PC-9 (cell line): ENCODE measurements at regions not wholly inside any gene's neighbourhood (a gene's known extent, or its start where the extent isn't known, plus 50 kb on each side); places are given as distances from the start of the nearest gene placed in this dataset.

ENCODE experiments used
- BruUV-seq: library from RNA; stranded (reverse); fragments of 400-500 nt; replicated peaks from 2 replicates; lab custom pipeline; 2021; lab: Mats Ljungman, UMichigan
- CTCF ChIA-PET: fragments of 300-600 bp; sonication (Branson Sonifier 250); formaldehyde crosslinking; loops from one replicate; lab custom pipeline; 2022; ENCODE audit warnings: antibody characterized with exemption; lab: Charles Lee
- POLR2A ChIA-PET: fragments of 300-600 bp; sonication (Branson Sonifier 250); formaldehyde crosslinking; loops from one replicate; lab custom pipeline; 2022; ENCODE audit warnings: antibody characterized with exemption; ENCODE audit not compliant: unreplicated experiment; lab: Charles Lee
- DNase-seq, 2 experiments: peaks; one replicate each; pipeline versions ENCODE4 v3.0.0 to v3.0.0-alpha.2; 2015 to 2022; ENCODE audit warnings: mixed read lengths in 1 of 2
- H2AFZ ChIP-seq: fragments of 200-600 bp; sonication (generic); 2 replicates; pipeline ENCODE4 v1.8.1; 2017; ENCODE audit warnings: antibody characterized with exemption
- H3F3A ChIP-seq: fragments of 200-600 bp; sonication (generic); 2 replicates; pipeline ENCODE4 v1.8.1; 2017; ENCODE audit warnings: antibody characterized with exemption, mild to moderate bottlenecking, low read depth; ENCODE audit not compliant: insufficient read depth
- H3K27ac ChIP-seq: fragments of 200-600 bp; sonication (generic); 2 replicates; pipeline ENCODE4 v1.6.1; 2016; ENCODE audit warnings: mixed run types
- H3K27me3 ChIP-seq: fragments of 200-600 bp; sonication (generic); 2 replicates; pipeline ENCODE4 v1.6.1; 2016; ENCODE audit warnings: low read depth, mixed run types; ENCODE audit not compliant: insufficient read depth
- H3K36me3 ChIP-seq: fragments of 200-600 bp; sonication (generic); 2 replicates; pipeline ENCODE4 v1.6.1; 2016; ENCODE audit warnings: low read depth, mixed run types
- H3K4me1 ChIP-seq: fragments of 200-600 bp; sonication (generic); replicated peaks from 2 replicates; pipeline ENCODE4 v1.6.1; 2016; ENCODE audit warnings: mixed run types; ENCODE audit not compliant: insufficient read depth
- H3K4me2 ChIP-seq: fragments of 200-600 bp; sonication (generic); 2 replicates; pipeline ENCODE4 v1.6.1; 2017; ENCODE audit warnings: mixed run types
- H3K4me3 ChIP-seq: fragments of 200-600 bp; sonication (generic); 2 replicates; pipeline ENCODE4 v1.6.1; 2016; ENCODE audit warnings: mixed run types
- H3K79me2 ChIP-seq: fragments of 200-600 bp; sonication (generic); 2 replicates; pipeline ENCODE4 v1.6.1; 2017; ENCODE audit warnings: low read depth, mixed run types
- H3K9me2 ChIP-seq: fragments of 200-600 bp; sonication (generic); 2 replicates; pipeline ENCODE4 v1.8.1; 2017; ENCODE audit warnings: mild to moderate bottlenecking; ENCODE audit not compliant: insufficient read depth
- H3K9me3 ChIP-seq: fragments of 200-600 bp; sonication (generic); 2 replicates; pipeline ENCODE4 v1.8.1; 2016; ENCODE audit warnings: low read depth; ENCODE audit not compliant: insufficient read depth
- H4K20me1 ChIP-seq: fragments of 200-600 bp; sonication (generic); 2 replicates; pipeline ENCODE4 v1.8.1; 2017; ENCODE audit not compliant: insufficient read depth
- EZH2 ChIP-seq: fragments of 200-600 bp; sonication (generic); IDR thresholded peaks from 2 replicates; pipeline ENCODE4 v1.8.0; 2017; ENCODE audit warnings: antibody characterized with exemption, low read depth
- intact Hi-C: fragments of 100-400 bp; cut with micrococcal nuclease; formaldehyde crosslinking; loops from one replicate; pipeline ENCODE4 v1.10.0; 2022; ENCODE audit not compliant: unreplicated experiment
- TF ChIP-seq, protein P1 (sequence below): fragments of 200-600 bp; sonication (generic); conservative IDR thresholded peaks from 2 replicates; pipeline ENCODE4 v1.6.1; 2017; ENCODE audit warnings: mixed run types, antibody characterized with exemption, mild to moderate bottlenecking, moderate library complexity

DNA sequence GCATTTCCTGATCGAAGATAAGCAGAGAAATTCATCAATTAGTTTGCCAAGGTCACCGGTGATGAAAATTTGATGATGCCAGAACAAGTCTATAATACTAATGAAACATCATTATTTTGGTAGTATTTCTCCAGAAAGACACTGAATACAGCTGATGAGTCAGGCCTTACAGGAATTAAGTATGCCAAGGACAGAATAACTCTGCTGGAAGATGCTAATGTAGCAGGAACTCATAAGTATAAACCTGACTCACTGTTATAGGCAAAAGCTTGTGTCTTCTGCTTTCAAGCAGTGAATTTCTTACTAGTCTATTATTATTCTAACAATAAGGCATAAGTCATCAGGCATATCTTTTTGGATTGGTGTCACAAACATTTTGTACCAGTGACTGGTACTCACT, 1825.1 kb upstream of the IGFBP7 start:
- DNase-seq, result no peak
- no peaks in the 10 kb centered on the region for H3K79me2 ChIP-seq
- H3K4me2 ChIP-seq, result no peak overlapping the region
- no peaks in the 10 kb centered on the region for H3K27me3 ChIP-seq
- ChIA-PET POLR2A (no interaction called here), CTCF (no interaction called here)
- H3K36me3 ChIP-seq, result no peaks in the 10 kb centered on the region
- no TSS peak for BruUV-seq
- H3K9me3 ChIP-seq, result no peaks in the 10 kb centered on the region
- no peak overlapping the region for H3K4me3 ChIP-seq
- H4K20me1 ChIP-seq, result no peaks in the 10 kb centered on the region
- TF ChIP-seq, protein P1, sequence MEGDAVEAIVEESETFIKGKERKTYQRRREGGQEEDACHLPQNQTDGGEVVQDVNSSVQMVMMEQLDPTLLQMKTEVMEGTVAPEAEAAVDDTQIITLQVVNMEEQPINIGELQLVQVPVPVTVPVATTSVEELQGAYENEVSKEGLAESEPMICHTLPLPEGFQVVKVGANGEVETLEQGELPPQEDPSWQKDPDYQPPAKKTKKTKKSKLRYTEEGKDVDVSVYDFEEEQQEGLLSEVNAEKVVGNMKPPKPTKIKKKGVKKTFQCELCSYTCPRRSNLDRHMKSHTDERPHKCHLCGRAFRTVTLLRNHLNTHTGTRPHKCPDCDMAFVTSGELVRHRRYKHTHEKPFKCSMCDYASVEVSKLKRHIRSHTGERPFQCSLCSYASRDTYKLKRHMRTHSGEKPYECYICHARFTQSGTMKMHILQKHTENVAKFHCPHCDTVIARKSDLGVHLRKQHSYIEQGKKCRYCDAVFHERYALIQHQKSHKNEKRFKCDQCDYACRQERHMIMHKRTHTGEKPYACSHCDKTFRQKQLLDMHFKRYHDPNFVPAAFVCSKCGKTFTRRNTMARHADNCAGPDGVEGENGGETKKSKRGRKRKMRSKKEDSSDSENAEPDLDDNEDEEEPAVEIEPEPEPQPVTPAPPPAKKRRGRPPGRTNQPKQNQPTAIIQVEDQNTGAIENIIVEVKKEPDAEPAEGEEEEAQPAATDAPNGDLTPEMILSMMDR, result no peak
- TF ChIP-seq EZH2, result no peak
- intact Hi-C loops, result no loop called here
- no peak overlapping the region for H3K27ac ChIP-seq
- no peaks in the 10 kb centered on the region for H3K9me2 ChIP-seq
- no peak overlapping the region for H2AFZ ChIP-seq
- H3F3A ChIP-seq, result no peaks in the 10 kb centered on the region
- H3K4me1 ChIP-seq, result no peaks in the 10 kb centered on the region

DNA sequence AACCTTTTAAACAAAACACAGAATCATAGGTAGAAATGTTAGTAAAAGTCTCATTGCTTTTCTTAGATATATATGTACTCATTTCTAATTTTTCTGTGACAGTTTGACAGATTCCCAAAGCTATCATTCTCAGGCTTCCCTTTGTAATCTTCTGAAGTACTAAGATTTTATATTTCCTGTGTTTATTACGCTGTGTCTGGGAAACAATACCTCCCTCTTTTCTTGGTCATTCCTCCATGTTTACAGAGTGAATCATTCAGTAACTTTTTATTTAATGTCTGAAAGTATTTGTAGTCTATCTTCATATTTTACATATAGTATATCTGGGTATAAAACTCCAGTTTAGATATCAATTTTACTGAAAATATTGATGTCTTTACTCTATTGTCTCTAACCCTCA, 1826.3 kb upstream of the IGFBP7 start:
- Histone ChIP-seq H3K79me2 (no peaks in the 10 kb centered on the region), H3F3A (no peaks in the 10 kb centered on the region), H4K20me1 (no peaks in the 10 kb centered on the region), H3K4me3 (no peak overlapping the region), H3K27ac (no peak overlapping the region), H2AFZ (no peak overlapping the region), H3K9me2 (no peaks in the 10 kb centered on the region), H3K36me3 (no peaks in the 10 kb centered on the region), H3K4me1 (no peaks in the 10 kb centered on the region), H3K27me3 (no peaks in the 10 kb centered on the region), H3K4me2 (no peak overlapping the region), H3K9me3 (no peaks in the 10 kb centered on the region)
- ChIA-PET CTCF (no interaction called here), POLR2A (no interaction called here)
- intact Hi-C loops, result no loop called here
- DNase-seq, result no peak
- TF ChIP-seq EZH2, result no peak
- TF ChIP-seq, protein P1, result no peak
- BruUV-seq, result no TSS peak

DNA sequence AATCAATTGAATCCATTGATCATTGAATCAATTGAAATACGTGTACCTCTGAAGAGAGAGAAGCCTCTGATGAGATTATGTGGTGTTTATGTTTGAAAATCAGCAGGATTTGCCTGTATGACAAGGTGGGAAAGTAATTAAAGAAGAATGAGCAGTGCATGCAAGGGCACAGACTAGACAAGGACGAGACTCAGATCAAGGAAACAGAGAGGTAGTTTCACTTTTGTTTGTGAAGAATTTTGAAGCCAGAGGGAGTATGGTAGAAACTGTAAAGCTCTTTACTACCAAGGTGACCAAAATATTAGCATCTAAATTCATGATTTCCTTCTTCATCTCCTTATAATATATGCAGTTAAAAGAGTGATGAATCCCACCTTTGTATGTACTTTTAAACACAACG, 1830.0 kb upstream of the IGFBP7 start:
- Histone ChIP-seq H3K27me3 (no peaks in the 10 kb centered on the region), H3K79me2 (no peaks in the 10 kb centered on the region), H3K36me3 (no peaks in the 10 kb centered on the region), H4K20me1 (no peaks in the 10 kb centered on the region), H3K27ac (no peak overlapping the region), H3K4me2 (peak overlapping the region; percentile 42), H2AFZ (peak overlapping the region; percentile 48; the same call in 1 of the 2 replicates), H3K9me3 (no peaks in the 10 kb centered on the region), H3K4me3 (0 out of 2 replicates have a peak overlapping the region, but pooled peaks have one; percentile 18), H3F3A (no peaks in the 10 kb centered on the region), H3K9me2 (no peaks in the 10 kb centered on the region), H3K4me1 (no peaks in the 10 kb centered on the region)
- no peak for DNase-seq
- TF ChIP-seq EZH2, result no peak
- TF ChIP-seq, protein P1, result no peak
- BruUV-seq, result no TSS peak
- intact Hi-C loops, result no loop called here
- CTCF ChIA-PET, result no interaction called here
- POLR2A ChIA-PET, result no interaction called here
